GM18861 (cell line): ENCODE measurements at regions not wholly inside any gene's neighbourhood (a gene's known extent, or its start where the extent isn't known, plus 50 kb on each side); places are given as distances from the start of the nearest gene placed in this dataset.

Source experiments
- ATAC-seq: cut with Tn5 transposase; IDR thresholded peaks from one replicate; pipeline ENCODE4 v1.9.1; 2021; ENCODE audit not compliant: unreplicated experiment

- ATAC-seq: no peak
These were observed 81.0 kb downstream of the QPCT start for GRCh38 chr2:37425408-37425807.

DNA sequence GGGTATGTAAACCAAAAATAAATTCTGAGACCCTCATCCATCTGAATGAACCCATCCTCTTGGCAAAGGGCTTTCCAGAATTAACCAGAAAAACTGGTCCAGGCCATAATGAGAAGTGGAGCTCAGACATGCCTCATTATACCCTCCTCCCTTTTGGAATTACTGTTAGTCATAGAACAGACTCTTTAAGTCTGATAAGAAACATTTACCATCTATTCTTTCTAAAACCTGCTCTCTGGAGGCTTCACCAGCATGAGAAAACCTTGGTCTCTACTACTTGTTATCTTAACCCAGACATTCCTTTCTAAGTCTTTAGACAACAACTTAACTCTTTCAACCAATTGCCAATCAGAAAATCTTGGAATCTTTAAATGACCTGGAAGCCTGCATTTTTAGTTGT is 82.8 kb downstream of the QPCT start:
- ATAC-seq: no peak

- ATAC-seq: no peak
These were observed 91.9 kb downstream of the QPCT start for GRCh38 chr2:37436323-37436722.

- ATAC-seq: no peak
These were observed 94.8 kb downstream of the QPCT start for GRCh38 chr2:37439131-37439642.

GRCh38 chr2:37441055-37441454 is 96.6 kb downstream of the QPCT start:
- no peak for ATAC-seq

- ATAC-seq: no peak
These were observed 98.7 kb downstream of the QPCT start for GRCh38 chr2:37443082-37443481.

GRCh38 chr2:37447446-37447845 is 103.0 kb downstream of the QPCT start:
- ATAC-seq: no peak

DNA sequence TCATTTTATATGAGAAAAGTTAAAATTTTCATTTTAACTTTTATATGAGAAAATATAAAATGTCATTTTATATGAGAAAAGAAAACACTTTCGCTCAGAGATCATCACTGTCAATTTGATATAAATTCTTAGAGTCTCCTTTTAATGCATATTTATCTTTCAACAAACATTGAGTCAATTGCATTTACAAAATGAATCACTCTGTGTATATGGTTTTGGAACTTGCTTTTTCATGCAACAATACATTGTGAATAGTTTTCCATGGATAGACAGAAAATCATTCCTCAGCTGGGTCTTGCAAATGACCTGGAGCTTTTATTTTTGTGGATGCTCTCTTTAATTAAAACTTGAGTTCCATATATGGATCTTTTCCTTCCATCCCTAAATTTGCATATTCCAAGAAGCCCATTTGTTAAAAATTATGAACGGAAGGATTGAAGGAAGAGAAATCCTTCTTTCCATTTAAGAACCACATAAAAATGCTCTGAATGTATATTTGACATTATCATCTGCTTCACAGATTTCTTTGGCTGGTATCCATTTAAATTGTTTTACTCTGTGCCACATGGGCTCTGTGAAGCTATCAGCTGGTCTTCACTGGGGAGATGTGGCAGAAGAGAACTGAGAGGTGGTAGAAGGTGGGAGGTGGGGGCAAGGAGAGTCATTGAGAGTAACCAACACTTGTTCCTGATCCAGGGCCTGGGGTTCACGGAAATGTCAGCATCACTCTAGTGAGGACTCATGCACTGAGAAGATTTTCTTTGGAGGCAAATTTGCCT is 104.1 kb downstream of the QPCT start:
- no peak for ATAC-seq

- ATAC-seq: no peak
These were observed 105.4 kb downstream of the QPCT start for GRCh38 chr2:37449761-37450296.

GRCh38 chr2:37453027-37453426 is 108.6 kb downstream of the QPCT start:
- ATAC-seq: no peak

GRCh38 chr2:37454851-37455762 is 110.7 kb downstream of the QPCT start:
- no peak for ATAC-seq

- no peak for ATAC-seq
These were observed 112.0 kb downstream of the QPCT start for GRCh38 chr2:37456479-37456878.

GRCh38 chr2:37457401-37457901 is 113.0 kb downstream of the QPCT start:
- ATAC-seq: no peak

DNA sequence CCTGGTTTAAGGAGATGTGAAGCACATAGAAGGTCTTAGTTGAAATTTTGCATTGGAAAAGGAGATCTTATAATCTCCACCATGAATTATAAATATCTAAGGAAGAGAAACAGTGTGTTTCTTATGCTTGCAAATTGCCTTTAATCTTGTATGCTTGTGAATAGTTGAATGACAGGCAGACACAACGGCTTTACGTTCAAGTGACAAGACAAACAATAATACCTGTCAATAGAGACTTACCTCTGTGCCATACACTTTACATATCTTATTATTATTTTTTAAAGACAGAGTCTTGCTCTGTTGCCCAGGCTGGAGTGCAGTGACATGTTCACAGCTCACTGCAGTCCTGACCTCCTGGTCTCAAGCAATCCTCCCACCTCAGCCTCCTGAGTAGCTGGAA is 113.7 kb downstream of the QPCT start:
- ATAC-seq: no peak

DNA sequence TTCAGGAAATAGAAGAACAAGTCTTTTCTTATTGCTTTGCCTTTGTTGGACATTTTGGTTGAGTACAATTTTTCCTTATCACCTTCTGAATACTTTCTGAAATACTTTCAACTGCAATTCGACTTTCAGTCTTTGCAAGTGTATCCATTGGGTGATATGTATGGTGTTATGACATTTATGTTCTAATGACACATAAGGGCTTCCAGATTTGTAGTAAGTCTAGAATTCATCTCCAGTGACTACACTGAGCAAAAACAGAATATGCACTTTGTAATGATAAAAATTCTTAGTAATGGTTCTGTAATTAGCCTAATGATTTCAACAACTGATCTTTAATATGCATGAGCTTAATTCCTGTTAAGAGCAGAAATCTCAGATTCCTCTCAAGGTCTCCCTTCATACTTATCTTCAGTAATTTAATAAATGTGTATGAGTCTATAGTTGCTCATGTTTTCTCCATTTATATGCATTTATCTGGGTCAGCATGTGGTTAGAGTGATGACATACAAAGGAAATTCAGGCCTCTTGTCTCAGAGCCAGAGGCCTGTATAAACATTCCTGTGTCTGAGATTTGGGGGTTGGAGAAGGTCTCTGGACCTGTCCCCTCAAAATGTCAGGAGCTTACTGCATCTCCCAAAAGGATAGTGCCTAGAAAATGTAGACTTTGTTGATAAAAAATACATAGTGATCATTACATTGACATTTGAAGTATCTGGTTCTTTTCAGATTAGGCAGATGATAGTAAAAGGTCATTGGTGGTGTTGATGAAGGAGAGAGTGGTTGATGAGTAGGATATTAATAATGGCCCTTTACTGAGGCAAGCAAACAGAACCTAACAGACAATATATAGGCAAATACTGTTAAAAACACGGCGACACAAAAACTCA is 114.9 kb downstream of the QPCT start:
- ATAC-seq: no peak

DNA sequence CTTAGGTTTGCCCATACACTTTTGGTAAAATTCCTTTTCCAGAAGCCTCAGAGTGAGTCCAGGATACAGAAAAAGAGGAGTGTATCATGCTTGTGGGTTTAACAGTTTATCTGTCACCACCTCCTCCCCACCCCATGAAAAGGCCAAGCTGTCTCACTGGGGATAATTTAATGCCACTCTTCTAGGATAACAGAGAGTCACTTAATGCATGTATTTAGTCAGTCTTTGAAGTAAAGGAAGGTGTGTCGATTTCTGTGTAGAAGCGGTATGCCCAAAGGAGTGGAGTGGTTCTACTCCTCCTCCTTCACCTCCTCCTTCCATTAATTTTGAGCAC is 116.4 kb downstream of the QPCT start:
- ATAC-seq: no peak

DNA sequence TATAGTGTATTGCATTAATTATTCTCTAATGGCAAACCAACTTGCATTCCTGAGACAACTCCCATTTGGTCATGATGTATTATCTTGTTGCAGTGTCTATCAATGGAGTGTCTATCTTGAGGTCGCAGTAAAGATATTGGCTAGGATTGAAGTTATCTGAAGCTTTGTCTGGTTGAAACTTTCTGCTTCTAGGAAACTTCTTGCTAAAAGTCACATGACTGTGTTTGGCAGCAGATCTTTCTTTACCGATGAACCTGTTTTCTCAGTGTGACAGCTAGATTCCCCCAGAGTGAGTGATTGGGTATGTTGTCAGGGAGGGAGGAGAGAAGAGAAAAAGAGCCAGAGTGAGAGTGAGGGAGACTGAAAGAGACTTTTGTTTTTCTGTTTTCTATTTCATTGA is 119.6 kb downstream of the QPCT start:
- no peak for ATAC-seq

DNA sequence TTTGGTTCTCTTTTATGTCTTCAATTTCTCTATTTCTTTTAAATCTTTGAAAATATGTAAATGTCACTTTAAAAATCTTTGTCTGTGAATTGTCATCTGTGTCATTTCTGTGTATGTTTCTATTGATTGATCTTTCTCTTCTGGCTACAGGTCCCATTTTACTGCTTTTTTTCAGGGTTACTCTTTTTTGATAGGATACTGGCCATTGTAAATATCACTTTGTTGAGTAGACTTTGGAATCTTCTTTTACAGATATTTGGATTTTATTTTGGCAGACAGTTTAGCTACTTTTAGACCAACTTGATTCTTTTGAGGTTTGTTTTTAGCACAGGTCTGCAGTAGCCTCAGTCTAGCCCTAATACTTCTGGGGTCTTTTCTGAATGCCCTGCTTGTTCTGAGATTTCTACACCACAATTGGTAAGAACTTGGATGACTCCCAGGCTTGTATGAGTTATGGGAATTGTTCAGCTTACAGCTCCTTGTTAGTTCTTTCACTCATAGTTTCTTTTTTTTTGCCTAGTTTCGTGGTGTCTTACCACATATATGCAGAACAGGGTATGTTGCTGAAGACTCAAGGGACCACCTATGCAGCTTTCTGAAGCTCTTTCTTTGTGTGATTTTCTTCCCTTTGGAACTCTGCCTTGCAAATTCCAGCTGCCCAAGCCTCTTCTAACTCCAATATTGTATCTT is 122.2 kb downstream of the QPCT start:
- no peak for ATAC-seq

GRCh38 chr2:37468170-37468569 is 123.7 kb downstream of the QPCT start:
- ATAC-seq: no peak

DNA sequence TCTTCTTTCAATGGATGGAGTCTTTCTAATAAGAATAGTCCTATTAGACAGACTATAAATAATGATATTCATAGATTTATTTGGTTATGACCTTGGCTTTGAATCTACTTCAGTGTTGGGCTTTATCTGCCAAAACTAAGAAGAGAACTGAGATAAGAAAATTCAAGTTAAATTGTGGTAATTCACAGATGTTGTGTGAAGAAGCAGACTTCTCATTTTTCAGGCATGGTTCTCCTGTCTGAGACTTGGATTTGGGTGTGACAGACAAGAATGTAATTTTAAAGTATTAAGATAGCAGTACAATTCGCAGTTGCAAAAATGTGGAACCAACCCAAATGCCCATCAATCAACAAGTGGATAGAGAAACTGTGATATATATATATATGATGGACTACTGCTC is 124.7 kb downstream of the QPCT start:
- no peak for ATAC-seq
